ENCODE measurements at regions not wholly inside any gene's neighbourhood (a gene's known extent, or its start where the extent isn't known, plus 50 kb on each side); places are given as distances from the start of the nearest gene placed in this dataset.

DNA sequence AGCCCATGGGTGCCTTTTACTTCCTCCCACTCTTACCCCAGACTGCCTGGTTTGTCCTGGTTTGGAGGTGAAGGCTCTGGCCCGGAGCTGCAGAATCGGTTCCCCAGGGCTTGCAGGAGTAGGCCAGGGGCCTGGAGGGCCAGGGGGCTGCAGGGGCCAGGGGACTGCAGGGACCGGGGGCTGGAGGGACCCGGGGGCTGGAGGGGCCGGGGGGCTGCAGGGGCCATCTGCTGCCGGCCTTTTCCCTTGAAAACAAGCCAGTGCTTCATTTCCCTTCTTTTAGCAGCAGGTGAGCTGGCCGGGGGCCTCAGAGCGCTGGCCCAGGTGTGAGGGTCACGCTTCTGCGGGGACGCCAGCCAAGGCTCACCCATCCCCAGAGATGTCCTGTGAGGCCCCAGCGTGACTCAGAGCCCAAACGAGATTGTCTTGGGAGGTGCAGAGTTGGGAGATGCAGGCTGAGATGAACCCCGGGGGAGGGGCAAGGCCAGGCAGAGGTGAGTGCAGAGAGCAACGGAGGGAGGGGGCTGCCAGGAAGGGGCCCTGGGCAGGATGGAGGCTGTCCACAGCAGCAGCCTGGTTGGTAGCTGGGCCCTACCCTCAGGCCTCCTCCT is 154.9 kb downstream of the KIF26A start:
- no peak for DNase-seq

DNA sequence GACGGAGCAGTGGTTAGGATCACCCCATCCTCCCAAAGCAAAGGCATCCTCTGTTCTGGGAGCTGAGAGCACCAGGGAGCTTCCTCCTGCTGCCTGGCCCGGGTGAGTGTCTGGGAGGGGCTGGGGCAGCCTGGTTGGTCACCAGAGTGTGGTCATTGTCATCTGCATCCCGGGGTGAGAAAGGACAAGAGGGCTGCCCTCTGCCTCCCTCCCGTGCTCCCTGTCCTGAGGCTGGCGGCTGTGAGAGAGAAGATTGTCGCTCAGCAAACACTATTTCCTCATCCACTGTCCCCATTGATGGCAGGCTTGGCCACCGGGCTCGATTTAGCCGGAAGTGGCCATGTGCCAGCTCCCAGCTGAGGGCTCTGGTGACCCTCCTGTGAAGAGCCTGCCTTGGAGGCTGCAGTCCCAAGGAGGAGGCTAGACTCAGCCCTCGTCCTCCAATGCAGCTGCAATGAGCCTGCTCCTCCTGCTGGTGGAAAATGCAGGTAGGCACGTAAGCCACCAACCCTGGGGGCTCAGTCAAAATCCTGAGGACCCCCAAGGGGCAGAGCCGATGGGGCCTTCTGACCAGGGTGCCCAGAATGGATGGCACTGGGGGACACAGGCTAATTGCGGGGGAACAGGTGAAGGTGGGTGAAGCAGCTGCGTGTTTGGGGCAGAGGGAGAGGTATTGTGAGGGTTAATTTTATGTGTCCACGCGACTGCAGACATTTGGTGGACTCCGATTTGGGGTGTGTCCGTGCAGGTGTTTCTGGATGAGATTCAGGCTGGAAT is 155.7 kb downstream of the KIF26A start:
- no peak for DNase-seq

DNA sequence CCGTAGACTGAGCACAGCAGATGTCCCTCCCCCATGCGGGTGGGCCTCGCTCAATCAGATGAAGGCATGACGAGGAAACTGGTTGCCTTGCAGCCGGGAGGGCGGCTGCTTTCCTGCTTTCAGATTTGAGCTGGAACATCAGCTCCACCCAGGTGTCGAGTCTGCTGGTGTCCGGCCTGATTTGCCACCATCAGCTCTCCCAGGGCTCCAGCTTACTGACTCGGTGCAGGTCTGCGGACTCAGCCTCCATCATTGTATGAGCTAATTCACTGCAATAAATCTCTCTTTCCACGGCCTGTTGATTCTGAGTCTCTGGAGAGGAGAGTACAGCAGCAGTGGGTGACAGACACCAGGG is 156.2 kb downstream of the KIF26A start:
- DNase-seq: no peak

DNA sequence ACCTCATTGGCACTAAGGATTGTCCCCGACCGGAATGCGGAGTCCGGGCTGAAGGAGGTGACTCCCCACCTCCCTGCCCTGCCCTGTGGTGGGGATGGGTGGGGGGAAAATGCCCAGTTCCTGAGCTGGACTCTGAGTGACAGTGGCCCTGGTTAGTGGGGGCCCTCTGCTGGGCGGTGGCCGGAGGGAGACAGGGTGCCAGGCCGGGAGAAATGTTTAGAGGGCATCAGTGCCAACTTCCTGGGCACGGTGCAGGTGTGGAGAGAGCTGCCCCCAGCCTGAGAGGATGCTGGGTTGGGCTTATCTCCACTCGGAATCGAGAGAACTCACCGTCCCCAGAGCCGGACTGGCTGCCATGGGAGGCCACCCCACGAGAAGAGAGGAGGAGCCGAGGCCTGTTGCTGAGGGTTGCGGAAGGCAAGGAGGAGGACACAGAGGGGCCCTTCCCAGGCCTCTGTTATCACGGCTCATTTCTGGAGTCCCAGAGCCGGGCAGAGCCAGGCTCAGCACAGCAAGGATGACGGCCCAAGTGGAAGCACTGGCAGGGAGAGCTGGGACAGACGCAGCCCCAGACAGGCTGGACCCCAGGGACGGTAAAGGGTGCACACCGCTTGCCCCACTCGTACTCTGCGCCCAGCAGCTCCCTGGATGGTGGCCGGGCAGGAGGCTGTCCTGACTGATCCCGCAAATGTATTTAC is 156.7 kb downstream of the KIF26A start:
- no peak for DNase-seq

DNA sequence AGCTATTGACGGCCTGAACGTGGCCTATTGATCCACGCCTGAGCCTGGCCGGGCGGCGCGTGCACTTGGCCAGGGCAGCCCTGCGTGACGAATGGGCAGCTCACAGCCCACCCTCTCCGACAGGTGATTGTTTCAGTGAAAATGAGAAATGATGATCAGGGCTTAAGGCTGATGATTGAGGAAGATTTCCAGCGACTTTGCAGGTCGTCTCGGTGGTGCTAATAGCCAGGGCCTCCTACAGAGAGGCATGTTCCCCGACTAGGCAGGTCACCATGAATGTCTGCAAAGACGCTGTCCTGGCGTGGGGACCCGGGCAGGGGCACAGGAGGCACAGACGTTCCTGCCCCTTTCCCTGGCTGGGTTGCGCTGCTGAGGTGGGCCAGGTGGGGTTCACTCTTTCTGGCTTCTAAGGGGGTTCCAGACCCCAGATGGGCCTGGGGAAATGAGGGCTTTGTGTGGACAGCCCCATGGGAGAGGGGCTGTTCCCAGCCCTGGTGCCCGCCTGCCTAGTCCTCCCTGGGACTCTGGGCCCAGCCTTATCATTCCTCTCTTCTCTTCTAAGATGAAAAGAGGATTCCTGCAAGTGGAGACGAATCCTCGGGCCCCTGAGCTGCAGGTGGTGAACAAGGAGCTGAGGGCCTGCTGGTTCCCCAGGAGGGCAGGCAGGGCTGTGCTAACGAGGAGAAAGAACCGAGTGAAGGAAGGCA is 157.4 kb downstream of the KIF26A start:
- no peak for DNase-seq

DNA sequence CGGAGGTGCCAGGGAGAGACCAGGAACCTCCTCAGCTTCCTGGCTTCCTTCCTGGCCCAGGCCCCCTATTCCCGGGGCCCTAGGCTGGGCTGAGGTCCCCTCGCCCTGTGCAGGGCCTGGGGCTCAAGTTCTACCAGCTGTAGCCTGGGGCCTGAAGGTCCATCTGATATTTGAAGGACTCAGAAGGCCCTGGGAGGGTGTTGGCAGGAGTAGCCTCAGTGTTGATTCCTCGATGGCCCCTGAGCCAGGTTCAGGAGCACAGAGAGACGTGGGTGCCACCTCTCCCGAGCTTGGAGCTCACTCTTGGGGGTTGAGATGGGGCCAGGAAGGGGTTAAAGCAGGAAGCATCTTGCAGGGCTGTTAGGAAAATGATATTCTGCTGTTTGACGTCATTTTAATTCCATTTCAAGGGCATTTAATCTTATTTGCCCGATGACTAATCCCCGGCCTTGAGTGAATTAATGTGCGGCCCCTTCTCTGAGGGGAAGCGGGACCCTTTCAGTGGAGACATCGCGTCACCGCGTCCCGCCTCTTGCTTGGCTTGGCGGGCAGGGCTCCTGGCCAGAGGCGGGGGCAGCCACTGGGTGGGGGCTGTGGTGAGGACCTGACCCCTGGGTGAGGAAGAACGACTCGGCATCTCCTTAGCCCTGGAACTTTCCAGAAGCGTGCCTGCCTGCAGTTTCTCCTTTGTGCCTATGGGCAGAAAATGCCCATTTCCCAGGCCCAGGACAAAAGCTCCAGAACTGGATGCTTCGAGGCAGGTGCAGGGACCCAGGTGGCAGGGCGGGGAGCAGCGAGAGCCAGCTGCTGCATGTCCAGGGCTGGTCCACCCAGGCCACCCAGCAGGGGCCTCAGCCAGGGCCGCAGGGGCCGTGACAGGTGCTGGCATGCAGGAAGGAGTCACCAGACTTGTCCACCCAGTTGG is 158.3 kb downstream of the KIF26A start:
- no peak for DNase-seq

DNA sequence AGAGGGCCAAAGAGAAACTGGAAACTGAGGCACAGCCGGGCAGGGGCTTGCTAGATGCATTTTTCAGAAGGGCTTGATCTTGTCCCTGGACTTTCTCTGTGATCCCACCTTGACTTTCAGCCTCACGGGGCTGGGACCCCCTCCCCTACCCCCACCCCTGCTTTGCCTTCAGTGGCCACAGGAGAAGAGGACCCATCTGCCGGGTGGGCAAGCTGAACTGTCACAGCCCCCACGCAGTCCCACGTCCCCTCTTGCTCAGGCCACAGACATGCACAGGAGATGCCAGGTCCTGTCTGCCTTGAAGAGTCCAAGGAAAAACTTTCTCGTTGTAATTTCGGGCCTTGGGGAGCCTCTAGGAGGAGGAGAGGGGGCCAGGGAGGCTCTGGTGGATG is 158.9 kb downstream of the KIF26A start:
- DNase-seq: no peak

DNA sequence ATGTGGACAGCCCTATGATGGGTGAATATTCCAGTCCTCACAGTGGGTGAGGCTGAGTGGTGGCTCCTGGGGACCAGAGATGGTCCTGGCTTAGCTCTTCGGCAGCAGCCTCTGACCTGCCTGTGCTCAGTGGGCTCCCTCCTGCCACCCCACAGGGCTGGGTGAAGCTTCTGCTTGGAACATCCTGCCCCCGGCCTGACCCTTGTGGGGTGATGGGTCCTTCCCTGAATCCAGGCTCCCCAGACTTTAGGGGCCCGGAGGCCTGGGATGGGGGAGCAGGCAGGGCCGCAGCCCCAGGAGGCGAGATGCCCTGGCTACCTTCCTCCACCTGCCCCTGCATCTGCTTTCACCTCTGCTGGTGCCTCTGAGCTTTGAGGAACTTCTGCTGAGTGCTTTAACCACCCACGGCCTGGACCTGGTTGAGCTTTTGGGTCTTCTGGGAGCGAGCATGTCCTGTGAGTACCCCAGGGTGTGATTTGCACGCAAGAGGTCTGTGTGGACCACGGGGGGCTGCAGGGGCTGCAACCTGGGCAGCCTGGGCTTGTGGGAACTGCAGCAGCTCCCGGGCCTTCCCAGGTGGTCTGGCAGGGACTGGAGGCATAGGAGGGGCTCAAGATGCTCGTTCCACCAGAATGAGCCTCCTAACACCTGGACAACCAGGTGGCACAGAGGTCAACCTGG is 159.5 kb downstream of the KIF26A start:
- DNase-seq: no peak

DNA sequence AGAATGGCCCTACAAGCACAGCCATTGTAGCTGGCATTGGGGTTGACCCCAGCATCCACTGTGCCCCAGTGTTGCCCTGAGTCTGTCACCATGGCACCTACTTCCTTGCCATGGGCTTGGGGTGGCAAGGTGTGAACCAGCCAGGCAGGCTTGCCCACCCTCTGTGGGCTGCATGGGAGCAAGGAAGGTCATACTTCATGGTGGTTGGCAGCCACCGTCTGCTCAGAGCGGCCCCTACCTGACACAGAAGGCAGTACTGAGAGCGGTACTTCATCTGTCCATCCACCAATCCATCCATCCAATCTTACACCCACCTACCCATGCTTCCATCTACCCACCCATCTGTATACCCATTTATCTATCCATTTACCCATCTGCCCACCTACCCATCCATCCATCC is 160.1 kb downstream of the KIF26A start:
- DNase-seq: no peak

DNA sequence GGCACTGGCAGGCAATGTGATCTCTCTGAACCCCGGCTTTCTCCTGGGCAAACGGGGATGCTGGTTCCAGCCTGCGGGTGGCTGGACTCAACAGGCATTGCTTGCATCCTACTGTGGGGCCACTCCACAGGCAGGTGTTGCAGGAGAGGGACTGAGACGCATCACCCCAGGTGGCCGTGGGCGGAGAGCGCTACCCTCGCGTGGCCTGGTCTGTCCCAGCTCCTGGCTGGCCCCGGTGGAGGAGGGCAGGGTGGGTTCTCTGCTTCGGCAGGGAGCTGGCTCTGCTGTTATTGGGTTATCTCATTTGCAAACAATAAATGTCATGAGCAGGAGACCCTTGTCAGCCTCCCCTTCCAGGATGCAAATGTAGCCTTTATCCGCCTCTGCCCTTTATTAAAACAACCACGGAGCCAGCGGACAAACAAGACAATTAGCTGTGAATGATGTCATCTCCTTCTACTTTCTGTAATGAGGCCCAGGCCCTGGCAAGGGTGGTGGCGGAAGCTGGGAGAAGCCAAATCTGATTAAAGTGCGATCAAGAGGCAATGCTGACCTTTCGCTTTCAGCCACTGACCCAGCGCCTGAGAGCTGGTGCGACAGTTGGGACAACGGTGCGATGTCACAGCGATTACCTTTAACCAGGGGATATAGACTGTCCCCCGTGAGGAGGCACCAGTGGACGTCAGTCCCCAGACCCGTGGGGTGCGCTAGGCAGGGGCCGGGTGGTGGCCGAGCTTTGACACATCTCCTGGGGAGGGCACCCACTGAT is 161.8 kb downstream of the KIF26A start:
- no peak for DNase-seq

DNA sequence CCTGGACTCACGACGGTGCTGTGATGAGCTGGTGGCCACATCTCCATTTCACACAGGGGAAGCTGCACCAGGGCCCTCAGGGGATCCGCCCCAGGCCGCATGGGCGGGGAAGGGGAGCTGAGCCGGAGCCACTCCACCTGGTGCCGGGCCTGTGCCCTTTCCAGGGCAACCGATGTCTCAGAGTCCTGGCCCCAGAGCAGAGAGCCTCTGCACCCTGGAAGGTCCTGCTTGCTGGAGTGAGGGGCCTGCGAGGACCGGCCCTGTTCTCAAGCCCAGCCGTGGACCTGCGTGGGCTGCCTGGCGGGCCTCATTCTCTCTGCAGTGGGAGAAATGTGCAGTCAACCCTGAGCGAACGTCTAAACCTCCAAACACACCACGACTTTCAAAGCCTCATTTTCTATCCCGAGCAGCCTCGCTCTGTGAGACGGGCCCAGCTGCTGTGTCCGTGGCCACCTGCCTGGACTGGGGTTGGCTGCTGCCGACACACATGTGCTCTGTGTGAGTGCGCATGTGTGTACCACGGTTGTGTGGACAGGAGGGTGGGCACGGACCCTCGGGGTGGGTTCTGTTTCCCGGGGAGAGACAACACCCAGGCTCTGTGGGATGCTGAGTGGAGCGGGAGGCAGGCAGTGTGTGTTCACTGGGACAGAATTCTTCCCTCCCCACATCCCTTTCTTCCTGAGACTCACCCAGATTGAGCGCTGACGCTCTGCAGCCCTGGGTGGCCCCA is 163.5 kb downstream of the KIF26A start:
- no peak for DNase-seq

DNA sequence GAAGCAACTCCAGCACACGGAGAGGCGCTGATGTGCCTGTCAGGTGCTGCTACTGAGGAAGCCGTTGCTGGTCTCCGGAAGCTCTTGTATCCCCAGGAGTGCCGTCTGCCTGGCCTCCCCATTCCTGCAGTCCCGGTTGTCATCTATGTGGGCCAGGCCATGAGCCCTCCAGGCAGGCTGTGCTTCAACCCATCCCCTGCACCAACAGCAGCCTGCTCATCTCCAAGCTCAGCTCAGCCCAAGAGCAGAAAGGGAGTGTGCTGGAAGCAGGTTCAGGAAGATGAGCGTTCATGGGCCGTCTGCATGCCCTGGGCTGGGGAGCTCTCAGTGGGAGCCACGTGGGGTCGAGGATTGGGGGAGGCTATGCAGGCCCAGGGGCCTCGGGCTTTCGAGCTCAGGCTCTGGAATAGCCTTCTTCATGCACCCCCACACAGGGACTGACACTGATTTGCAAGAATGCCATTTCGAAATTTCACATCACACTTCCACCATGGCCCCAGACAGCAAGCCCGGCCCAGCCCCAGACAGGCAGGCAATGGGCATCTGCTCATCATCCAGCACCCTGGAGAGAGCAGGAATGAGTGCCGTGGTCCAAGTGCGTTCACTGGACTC is 164.5 kb downstream of the KIF26A start:
- DNase-seq: no peak

DNA sequence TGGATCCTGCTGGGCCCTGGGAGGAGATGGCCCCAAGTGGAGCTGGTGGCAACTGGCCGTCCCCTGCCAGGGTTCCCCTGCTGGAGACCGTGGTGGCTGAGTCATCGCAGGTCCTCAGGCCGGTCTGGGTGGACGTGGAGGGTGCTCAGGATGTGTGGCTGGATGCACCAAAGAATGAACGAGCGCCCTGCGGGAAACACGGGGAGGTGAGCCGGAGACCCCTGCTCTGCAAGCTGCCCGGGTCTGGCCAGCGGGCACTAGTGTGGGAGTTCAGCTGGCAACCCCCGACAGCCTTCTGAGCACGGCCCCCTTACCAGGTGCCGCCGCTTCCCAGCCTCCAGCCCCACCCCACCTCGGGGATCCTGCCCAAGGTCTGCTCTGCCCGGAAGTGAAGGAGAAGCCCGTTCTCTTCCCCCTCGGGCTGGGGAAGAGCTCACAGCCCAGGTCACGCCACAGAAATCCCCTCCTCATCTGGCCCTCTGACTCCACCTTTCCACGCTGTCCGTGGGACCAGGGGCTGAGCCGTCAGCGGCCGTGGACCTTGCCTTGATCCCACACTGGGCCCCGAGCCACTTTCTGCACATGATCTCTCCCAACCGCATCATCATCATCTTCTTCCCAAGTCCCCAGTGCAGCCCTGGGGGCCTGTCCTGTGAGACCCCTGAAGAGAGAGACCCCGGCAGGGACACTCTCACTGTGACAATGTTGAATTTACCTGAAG is 165.5 kb downstream of the KIF26A start:
- no peak for DNase-seq

DNA sequence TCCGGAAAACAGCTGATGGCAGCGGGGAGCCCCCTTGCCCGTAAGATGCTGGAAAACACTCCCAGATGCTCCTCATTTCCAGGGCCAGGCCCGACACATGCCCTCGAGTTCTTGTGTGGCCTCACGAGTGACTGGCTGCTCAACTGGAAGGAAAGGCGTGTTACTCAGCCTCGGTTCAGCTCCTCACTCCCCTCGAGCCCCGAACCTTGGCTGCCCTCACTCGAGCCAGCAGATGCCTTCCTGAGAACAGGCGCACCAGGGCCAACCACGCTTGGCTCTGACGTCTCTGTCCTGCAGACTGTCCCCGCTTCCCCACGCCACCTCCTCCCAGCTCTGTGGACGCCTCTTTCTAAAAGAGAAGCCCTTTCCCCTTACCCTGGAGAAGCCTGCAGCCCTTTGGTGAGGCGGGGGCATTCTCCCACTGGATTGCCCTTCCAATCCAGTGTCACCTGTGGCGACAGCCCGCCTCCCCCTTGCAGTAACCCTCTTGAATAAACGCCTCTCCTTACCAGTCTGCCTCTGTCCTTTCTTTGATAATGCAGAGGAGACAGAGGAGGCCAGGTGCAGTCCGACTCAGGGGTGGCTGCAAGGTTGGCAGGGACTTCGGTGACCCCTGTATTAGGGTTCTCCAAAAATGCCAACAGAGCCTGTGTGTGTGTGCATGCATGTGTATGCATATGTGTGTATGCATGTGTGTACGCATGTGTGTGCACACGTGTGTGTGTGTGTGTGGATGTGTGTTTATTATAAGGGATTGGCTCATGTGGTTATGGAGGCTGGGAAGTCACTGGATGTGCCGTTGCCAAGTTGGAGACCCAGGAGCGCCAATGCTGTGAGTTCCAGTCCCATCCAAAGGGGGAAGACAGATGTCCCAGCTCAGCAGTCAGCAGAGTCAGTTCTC is 166.3 kb downstream of the KIF26A start:
- no peak for DNase-seq

DNA sequence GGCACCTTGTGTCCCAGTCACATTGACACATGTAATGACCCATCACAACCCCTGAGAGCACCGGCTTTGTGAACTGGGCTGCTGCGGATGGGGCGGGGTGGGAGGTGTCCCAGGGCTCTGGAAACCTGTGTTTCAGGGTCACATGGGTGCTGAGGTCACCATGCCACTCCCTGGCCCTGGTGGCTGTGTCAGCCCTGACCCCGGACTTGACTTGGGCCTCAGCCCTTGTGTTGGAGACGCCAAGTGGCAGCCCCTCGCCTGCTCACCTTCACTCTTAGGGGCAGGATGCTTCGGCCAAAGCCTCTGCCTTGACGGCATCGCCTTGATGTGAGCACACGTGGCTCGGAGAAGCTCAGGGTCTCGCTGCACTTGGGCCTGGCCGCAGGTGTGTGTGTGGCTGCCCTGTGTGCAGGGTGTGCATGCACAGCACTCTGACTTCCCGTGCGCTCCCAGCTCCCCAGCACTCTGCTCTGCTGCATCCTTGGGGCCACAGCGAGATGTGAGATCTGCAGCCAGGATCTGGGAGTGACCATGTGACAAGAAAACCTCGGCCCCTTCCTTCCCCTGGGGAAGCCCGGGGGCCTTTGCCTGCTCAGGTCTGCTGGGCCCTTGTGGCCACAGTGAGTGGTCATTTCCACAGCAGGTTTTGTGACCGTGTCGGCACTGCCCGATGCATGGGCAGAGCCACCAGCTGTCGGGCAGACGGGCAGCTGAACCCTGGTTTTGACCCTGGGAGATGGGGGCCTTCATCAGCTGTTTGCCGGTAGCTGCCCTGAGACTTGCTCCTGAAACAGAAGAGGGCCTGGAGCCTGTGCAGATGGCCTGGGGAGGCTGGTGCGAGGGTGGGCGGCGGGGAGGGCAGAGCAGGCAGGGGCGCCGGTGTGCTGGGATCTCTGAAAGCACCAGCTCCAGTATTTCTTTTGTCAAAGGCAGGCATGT is 167.4 kb downstream of the KIF26A start:
- DNase-seq: no peak

DNA sequence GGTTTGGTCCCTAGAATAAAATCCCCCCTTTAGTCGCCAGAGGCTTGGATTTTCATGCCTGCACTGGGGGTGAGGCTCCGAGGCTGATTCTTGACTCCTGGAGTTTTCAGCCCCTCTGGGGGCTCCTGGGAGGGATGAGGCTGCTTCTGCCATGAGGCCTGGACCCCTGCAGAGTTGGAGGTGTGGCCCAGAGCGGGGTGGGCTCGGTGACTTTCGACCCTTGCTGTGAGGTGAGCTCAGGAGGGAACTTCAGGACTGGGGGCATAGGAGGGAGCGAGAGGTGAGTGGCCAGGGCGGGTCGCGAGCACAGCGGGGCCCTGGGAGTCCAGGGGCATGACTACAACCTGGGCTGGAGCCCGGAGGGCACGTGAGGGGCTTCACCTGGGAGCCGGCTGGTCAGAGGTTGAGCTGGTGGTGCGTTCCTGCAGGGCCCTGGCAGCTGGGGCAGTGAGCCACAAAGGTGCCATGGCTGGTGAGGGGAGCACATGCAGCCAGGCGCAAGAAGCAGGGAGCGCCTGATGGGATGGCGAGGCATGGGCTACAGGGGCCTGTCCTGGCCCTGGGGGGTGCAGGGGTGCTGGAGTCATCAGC is 168.2 kb downstream of the KIF26A start:
- no peak for DNase-seq

DNA sequence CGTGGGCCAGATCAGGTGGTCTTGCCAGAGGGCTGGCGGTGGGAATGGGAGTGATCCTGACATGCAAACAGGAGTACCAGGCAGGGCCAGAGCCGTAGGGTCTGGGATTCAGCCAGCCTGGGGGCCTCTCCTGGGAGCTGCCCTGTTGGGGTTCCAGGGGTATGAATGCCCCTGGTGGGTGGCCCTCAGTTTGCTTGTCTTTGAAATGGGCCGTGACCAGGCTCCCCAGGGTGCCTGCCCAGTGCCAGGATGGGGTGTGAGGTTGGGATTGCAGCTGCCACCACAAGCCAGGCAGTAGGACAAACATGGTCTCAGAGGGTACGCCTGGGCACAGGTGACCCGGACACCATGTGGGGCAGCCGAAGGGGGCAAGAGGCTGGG is 168.8 kb downstream of the KIF26A start:
- no peak for DNase-seq
